ENCODE measurements at regions not wholly inside any gene's neighbourhood (a gene's known extent, or its start where the extent isn't known, plus 50 kb on each side); places are given as distances from the start of the nearest gene placed in this dataset.

DNA sequence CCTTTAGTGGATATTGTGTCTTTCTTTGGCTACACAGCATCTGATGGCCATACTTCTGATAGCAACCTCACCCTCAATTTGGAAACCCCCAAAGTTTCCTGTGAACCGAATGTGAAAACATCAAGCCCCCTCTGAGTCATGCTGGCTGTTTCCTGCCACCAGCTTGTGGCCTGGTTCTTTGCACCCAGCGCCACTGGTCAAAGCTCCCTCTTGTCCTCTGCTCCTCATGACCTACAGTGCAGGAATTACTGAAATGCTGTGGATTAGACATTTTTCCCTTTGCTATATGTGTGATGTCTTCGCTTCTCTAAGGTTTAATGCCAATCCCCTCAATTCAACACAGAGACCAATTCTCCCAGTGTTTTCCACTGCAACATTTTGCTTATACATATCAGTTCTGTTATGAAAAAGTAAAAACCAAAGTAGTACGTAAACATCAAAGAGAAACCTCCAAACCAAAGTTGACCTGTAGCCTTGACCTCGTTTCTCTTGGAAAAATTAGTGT, 224.0 kb upstream of the TENM3 start:
- no peak overlapping the region for H3K4me3 ChIP-seq
- no peak for DNase-seq
- no peaks in the 10 kb centered on the region for H3K4me1 ChIP-seq
- ATAC-seq: no peak
- no peaks in the 10 kb centered on the region for H3K27me3 ChIP-seq
- 70 to 79% (median 76%) methylated on average over 5 of the region's 5 CpGs for WGBS, 4 donors
- intact Hi-C loops (cut with DNase I): no loop called here
- H3K36me3 ChIP-seq: no peaks in the 10 kb centered on the region
- TF ChIP-seq POLR2A (IDR thresholded peaks at IDR 0.05): no peak
- TF ChIP-seq, protein P1, sequence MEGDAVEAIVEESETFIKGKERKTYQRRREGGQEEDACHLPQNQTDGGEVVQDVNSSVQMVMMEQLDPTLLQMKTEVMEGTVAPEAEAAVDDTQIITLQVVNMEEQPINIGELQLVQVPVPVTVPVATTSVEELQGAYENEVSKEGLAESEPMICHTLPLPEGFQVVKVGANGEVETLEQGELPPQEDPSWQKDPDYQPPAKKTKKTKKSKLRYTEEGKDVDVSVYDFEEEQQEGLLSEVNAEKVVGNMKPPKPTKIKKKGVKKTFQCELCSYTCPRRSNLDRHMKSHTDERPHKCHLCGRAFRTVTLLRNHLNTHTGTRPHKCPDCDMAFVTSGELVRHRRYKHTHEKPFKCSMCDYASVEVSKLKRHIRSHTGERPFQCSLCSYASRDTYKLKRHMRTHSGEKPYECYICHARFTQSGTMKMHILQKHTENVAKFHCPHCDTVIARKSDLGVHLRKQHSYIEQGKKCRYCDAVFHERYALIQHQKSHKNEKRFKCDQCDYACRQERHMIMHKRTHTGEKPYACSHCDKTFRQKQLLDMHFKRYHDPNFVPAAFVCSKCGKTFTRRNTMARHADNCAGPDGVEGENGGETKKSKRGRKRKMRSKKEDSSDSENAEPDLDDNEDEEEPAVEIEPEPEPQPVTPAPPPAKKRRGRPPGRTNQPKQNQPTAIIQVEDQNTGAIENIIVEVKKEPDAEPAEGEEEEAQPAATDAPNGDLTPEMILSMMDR (IDR thresholded peaks at IDR 0.05): no peak
- no peaks in the 10 kb centered on the region for H3K9me3 ChIP-seq
- no peak overlapping the region for H3K27ac ChIP-seq

DNA sequence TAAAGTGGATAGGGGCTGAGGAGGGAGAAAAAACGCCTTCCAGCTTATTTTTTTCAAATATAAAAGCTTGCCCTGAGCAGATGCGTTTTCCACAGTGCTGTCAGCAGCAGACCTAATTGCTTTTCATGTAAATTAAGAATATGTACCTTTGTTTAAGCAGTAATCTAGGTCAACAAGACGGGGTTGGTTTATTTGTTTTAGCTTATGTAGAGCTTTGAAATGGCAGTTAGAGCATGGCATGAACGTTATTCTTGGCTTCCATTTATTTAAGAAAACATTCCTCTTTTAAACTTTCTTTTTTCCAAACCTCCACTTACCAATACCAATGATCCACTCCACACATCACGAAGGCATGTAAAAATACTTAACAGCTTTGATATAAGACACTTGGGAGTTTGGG, 220.3 kb upstream of the TENM3 start:
- H3K4me3 ChIP-seq: no peak overlapping the region
- no peaks in the 10 kb centered on the region for H3K4me1 ChIP-seq
- TF ChIP-seq, protein P1 (IDR thresholded peaks at IDR 0.05): no peak
- H3K36me3 ChIP-seq: no peaks in the 10 kb centered on the region
- ATAC-seq: no peak
- peaks cover 0 to 22% (median 3%) of the 10 kb centered on the region in 12 donors for H3K9me3 ChIP-seq
- no peaks in the 10 kb centered on the region for H3K27me3 ChIP-seq
- DNase-seq: no peak
- WGBS, 4 donors: 48 to 57% (median 53%) methylated on average over 5 of the region's 5 CpGs
- H3K27ac ChIP-seq: no peak overlapping the region
- intact Hi-C loops (cut with DNase I): no loop called here

- Histone ChIP-seq H3K27ac (no peak overlapping the region), H3K36me3 (no peaks in the 10 kb centered on the region), H3K4me1 (no peaks in the 10 kb centered on the region), H3K4me3 (no peak overlapping the region), H3K9me3 (peaks cover 0 to 22% (median 3%) of the 10 kb centered on the region in 12 donors), H3K27me3 (no peaks in the 10 kb centered on the region)
- TF ChIP-seq POLR2A (IDR thresholded peaks at IDR 0.05): no peak
- TF ChIP-seq, protein P1 (IDR thresholded peaks at IDR 0.05): no peak
- DNase-seq (no peak), ATAC-seq (no peak)
- intact Hi-C loops (cut with DNase I): no loop called here
- 56 to 69% (median 58%) methylated on average over 3 of the region's 3 CpGs for WGBS, 4 donors
Observed at GRCh38 chr4:182023469-182023868, 219.7 kb upstream of the TENM3 start.

DNA sequence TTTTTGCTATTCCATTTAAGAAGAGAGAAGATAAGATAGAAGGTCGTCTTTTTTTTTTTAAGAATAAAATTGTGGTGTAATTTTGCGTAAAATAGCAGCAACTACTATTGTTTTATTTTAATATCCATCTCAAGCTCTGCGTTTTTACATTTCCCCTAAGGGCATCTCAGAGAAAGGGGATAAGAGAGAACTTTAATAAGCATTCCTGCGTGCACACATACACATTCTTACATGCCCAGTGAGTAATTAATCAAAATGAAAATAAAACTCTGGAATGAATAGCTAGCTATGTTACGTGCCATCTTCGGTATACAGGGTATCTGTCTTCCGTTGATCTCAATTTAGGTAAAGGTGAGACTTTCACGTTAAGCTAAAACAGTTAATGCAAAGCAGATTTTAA, 200.3 kb upstream of the TENM3 start:
- H3K4me3 ChIP-seq: no peak overlapping the region

More for the DNA sequence above, 200.3 kb upstream of the TENM3 start:
- ATAC-seq: no peak
- no peak for DNase-seq
- TF ChIP-seq, protein P1 (IDR thresholded peaks at IDR 0.05): no peak
- no peaks in the 10 kb centered on the region for H3K36me3 ChIP-seq
- H3K27me3 ChIP-seq: no peaks in the 10 kb centered on the region
- H3K27ac ChIP-seq: no peak overlapping the region
- H3K4me1 ChIP-seq: no peaks in the 10 kb centered on the region
- intact Hi-C loops (cut with DNase I): no loop called here
- H3K9me3 ChIP-seq: no peaks in the 10 kb centered on the region
- 86 to 91% (median 90%) methylated on average over 8 of the region's 8 CpGs for WGBS, 4 donors

Data from heart left ventricle (tissue), 16 donors.